A673 (cell line): ENCODE measurements at regions not wholly inside any gene's neighbourhood (a gene's known extent, or its start where the extent isn't known, plus 50 kb on each side); places are given as distances from the start of the nearest gene placed in this dataset.

Experiments used
- CTCF ChIP-seq: fragments of 300-800, 200-600 bp; sonication (generic); conservative IDR thresholded peaks from 2 replicates; pipeline ENCODE4 v1.5.1; 2017; ENCODE audit warnings: low read depth, mild to moderate bottlenecking, antibody characterized with exemption, low read length, moderate library complexity, mixed read lengths
- EZH2 ChIP-seq: fragments of 200-600 bp; sonication (generic); IDR thresholded peaks from 2 replicates; pipeline ENCODE4 v1.6.1; 2017; ENCODE audit warnings: borderline replicate concordance, low read depth, mild to moderate bottlenecking, mixed read lengths, antibody characterized with exemption, low read length; ENCODE audit not compliant: poor library complexity, severe bottlenecking

- TF ChIP-seq CTCF (no peak), EZH2 (no peak)
These were observed 944.8 kb downstream of the DNAH5 start for GRCh38 chr5:12999667-13000066.
